ENCODE measurements at regions not wholly inside any gene's neighbourhood (a gene's known extent, or its start where the extent isn't known, plus 50 kb on each side); places are given as distances from the start of the nearest gene placed in this dataset.

- no peak for DNase-seq (ENCODE audit: low read depth, low spot score)
Measured at GRCh38 chr10:8229153-8229552, 174.7 kb downstream of the GATA3 start.

GRCh38 chr10:8230902-8231301, 176.4 kb downstream of the GATA3 start:
- DNase-seq (ENCODE audit: low read depth, low spot score) = no peak

DNA sequence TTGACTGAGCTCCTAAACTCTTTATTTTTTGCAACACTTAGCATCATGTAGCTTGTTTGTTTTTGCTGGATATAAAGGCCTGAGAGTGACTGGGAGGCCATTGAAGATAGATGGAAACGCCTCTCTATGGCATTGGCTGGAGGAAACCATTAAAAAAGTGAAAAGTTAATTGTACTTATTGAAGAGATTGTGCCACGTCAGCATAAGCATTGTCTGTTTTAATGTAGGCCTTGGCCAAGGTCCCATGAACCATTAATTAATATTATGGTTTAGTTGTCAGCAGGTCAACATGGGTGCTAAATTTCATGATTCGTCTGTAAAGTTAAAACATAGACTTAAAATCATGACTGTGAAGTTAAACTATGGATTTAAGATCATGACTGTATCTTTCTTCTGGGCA, 178.6 kb downstream of the GATA3 start:
- DNase-seq (ENCODE audit: low read depth, low spot score) = no peak

DNA sequence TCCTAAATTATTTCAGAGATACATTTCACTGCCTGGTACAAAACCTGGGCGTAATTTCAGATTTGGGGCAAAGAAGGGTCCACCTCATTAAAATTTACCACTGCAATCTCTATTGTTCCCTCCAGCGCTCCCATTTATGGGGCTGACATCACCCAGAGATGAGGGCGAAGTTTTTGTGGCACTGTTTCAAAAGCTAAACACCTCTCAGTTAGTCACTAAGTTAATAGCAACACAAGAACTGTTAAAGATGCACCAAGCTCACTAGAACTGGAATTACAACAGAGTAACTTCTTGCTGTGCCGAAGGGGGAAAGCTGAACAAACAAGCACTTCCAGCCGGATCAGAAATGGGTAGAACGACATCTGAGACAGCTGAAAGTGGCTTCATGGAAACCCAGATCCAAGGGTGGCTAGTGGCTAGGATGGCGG, 179.4 kb downstream of the GATA3 start:
- no peak for DNase-seq (ENCODE audit: low read depth, low spot score)

- no peak for DNase-seq (ENCODE audit: low read depth, low spot score)
Measured at GRCh38 chr10:8235253-8236027, 181.0 kb downstream of the GATA3 start.

DNA sequence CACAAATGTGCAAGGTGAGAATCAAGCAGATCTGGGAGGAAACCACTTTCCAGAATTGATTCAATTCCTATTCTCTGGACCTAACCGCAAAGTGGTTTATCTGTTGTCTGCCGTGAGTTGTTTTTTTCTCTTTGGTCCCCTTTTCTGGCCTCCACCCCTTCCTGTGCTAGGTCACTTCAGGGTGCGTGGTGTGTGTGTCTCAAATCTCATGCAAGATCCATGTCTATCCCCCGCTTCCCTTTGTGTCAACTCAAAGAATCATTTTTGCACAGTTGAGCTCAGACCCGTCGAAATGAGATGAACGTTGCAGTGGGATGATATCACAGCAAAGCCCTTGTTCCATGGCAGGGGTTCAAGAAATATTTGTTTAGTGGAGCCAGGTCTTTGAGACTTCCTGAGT, 184.5 kb downstream of the GATA3 start:
- no peak for DNase-seq (ENCODE audit: low read depth, low spot score)

DNA sequence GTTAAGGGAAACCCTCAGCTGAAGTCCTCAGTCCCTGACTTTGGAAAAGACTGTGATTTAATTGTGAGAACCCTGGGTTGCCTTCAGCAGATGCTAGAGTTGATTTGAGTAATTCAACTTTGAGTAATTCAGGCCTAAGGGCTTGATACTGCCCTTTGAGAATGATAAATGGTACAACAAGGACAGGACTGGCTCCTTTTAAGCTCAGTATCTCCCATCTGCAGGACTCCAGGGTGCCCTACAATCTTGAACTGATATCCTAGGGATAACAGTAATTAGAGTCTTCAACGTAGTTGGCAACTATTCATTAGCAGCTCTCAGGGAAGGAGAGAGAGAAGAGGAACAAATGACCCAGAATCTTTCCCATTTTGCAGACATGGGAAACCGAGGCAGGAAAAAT, 186.4 kb downstream of the GATA3 start:
- no peak for DNase-seq (ENCODE audit: low read depth, low spot score)

GRCh38 chr10:8242295-8242872, 187.9 kb downstream of the GATA3 start:
- DNase-seq (ENCODE audit: low read depth, low spot score) = no peak

DNA sequence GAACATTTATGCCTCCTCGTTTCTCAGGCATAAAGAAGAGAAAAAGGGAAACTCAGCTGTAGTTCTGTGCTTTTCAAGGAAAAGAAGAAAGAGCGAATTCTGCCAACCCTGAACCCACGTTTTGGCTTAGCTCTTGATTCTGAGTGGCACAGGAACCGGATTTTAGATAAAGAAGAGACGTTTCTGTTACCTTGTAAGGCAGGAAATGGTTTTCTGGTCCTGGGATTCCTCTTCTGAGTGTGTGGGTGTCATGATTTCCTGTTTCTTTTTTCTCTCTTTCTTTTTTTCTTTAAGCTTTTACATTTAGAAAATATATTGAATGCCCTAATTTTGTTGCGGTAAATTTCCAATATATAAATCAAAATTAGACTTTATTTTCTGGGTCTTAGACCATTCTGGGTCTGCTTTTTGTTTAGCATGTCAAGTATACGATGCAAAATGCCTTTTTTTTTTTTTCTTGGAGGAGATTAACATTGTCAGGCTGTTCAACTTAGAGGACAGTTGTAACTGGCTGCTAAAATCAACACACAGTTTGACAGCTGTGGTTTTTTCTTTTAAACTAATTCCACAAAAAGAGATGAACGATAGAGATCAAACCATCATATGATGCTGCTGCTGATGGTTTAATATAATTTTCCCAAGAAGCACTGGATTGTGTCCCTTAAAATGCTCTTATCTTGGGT, 190.8 kb downstream of the GATA3 start:
- DNase-seq (ENCODE audit: low read depth, low spot score) = no peak

- no peak for DNase-seq (ENCODE audit: low read depth, low spot score)
Measured at GRCh38 chr10:8245814-8246142, 191.3 kb downstream of the GATA3 start.

DNA sequence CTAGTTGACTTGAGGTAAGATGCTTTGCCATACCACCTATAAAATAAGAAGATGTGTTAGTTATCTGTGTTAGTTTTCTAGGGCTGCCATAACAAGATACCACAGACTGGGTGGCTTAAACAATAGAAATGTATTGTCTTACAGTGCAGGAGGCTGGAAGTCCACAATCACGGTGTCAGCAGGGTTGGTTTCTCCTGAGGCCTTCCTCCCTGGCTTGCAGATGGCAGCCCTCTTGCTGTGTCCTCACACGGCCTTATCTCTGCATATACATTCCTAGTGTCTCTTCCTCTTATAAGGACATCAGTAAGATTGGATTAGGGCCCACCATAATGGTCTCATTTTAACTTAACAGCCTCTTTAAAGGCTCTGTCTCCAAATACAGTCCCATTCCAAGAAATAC, 192.1 kb downstream of the GATA3 start:
- no peak for DNase-seq (ENCODE audit: low read depth, low spot score)

DNA sequence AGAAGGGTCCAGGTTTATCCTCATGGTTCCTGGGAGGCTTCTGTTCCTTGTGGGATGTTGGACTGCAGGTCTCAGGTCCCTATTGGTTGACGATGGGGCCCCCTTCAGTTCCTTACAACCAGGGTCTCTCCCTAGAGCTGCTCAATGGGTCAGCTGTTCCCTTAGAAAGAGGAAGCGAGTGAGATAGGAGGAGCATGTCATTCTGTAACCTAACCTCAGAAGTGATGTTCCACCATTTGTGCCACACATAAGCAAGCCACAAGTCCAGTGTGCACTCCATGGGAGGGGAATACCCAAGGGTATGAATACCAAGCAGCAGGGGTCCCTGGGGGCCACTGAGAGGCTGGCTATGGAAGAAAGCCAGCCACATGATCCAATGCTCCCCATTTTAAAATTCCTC, 192.7 kb downstream of the GATA3 start:
- no peak for DNase-seq (ENCODE audit: low read depth, low spot score)

DNA sequence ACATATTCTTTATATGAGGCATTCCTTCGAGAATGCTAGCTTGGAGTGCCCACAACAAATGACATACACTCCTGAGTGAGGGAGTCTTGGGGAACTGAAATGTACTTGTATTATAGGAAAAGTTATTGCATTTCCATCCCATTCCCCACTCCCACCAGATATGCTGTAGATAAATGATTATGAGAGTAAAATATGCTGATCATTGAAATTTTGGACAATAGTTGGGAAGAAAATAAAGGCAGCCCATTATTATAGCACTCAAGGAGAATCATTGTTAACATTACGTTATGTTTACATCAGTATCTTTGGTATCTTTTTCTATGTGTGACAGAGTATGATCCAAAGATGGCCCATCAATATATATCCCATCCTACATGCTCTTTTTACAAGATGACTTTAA, 194.4 kb downstream of the GATA3 start:
- no peak for DNase-seq (ENCODE audit: low read depth, low spot score)

- DNase-seq (ENCODE audit: low read depth, low spot score) = no peak
Measured at GRCh38 chr10:8254350-8254749, 199.9 kb downstream of the GATA3 start.

- DNase-seq (ENCODE audit: low read depth, low spot score) = no peak
Measured at GRCh38 chr10:8255301-8255700, 200.8 kb downstream of the GATA3 start.

DNA sequence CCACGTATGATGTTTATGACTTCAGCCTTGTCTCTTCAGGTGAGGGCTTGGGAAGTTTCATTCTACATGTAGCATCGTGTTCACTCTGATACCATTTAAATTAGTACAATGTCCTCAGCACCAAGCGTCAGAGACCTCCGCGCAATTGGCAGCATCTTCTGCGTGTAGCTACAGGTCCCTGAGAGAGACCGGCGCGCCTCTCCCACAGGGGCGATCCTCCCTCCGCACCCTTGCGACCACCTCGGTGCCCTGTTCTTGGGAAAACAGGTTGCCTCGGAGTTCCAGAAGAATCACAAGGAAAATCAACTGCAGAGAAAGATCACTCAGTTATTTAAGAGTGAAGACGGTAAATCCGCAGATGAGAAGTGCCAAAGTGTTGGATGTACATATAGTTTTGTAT, 206.2 kb downstream of the GATA3 start:
- no peak for DNase-seq (ENCODE audit: low read depth, low spot score)

DNA sequence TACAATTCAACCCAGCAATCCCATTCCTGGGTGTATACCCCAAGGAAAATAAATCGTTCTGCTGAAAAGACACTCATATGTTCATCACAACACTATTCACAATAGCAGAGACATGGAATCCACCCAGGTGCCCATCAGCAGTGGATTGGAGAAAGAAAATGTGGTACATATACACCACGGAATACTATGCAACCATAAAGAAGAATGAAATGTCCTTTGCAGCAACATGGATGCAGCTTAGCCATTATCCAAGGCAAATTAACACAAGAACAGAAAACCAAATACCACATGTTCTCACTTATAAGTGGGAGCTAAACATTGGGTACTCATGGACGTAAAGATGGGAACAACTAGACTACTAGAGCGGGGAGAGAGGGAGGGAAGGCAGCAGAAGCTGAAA, 207.8 kb downstream of the GATA3 start:
- no peak for DNase-seq (ENCODE audit: low read depth, low spot score)

DNA sequence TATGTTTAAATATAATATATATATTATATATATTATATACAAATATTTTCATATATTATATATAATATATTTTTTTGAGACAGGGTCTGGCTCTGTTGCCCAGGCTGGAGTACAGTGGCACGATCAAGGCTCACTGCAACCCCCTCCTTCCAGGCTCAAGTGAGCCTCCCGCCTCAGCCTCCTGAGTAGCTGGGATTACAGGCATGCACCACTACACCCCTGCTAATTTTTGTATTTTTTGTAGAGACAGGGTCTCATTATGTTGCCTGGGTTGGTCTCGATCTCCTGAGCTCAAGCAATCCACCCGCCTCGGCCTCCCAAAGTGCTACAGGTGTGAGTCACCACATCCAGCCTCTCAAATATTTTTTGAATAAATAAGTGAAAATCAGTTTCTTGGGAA, 215.5 kb downstream of the GATA3 start:
- no peak for DNase-seq (ENCODE audit: low read depth, low spot score)

DNA sequence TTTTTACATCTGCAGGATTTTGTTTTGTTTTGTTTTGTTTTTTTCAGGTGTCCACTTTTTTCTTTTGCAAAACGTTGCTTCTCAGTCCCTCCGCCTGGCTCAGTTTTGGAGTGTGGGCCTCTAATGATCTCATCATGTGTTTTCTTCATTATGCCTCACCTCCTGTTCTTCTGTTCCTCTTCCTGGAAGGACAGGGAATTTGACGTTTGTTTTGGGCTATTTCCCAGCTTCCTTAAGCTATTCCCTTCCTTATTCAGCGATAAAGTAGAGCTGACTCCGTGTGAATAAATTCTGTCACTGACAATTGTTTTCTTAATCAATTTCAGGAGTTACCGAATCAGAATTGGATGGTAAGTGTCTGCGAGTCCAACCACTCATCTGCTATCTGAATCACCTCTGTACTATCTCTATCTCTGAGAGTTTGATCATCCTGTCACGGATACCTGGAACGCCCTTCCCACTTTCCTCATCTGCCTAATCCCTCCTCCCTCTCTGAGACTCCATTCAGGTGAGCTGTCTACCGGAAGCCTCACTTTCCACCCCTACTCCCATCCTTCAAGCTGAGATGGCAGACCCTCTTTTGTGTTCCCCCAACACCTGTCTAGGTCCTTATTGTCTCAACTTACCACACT, 218.4 kb downstream of the GATA3 start:
- DNase-seq (ENCODE audit: low read depth, low spot score) = no peak

DNA sequence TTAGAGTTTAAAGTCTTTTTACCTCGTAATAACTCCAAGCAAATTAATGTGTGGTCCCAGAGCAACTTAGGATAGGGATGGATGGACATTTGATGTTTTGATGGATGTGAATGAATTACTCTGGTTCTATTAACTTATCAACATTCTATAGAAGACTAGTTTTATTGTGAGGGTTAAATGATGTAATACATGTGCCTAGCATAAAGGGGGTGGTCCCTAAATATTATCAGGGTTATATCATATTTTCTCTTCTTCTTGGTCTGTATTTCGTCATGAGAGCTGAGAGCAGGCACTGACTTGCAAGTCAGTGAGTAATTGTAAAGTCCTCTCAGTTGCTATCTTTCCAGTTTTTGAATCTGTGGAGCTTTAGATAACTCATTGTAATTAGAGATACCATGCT, 219.3 kb downstream of the GATA3 start:
- DNase-seq (ENCODE audit: low read depth, low spot score) = no peak

DNA sequence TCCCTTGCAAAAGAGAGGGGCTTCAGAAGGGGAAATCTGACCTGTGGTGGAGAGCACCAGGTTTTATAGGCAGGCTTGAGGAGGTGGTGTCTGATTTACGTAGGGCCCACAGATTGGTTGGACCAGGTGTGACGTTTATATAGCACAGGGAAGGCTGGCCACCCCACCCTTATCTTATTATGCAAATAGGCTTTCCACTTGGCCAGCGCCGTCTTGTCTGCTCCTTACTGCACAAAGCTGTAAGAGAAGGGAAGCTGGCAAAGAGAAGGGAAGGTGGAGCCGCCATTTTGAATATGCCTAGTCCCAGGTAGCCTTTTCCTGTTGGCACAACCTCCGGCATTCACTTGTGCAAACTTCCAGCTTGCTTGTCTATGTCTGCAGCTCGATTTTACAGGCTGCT, 221.4 kb downstream of the GATA3 start:
- DNase-seq (ENCODE audit: low read depth, low spot score) = no peak

- no peak for DNase-seq (ENCODE audit: low read depth, low spot score)
Measured at GRCh38 chr10:8278099-8278498, 223.6 kb downstream of the GATA3 start.

DNA sequence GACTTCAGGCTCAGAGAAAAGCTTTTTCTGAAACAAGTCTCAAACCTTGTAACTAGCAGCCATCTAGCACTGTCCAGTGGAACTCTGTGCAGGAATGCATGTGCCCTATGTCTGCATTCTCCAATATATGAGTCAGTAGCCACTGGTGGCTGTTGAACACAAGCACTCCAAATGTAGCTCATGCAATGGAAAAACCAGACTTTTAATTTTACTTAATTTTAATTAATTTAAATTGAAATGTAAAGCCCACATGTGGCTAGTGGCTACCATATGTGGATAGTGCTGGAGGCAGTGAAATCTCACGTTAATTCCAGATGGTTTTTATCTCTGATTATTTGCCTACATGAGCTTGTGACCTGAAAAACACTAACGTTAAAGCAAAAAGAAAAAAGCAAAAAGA, 225.1 kb downstream of the GATA3 start:
- DNase-seq (ENCODE audit: low read depth, low spot score) = no peak

Measured in iPS DF 19.7 (cell line).